OCI-LY7 (cell line): ENCODE measurements at regions not wholly inside any gene's neighbourhood (a gene's known extent, or its start where the extent isn't known, plus 50 kb on each side); places are given as distances from the start of the nearest gene placed in this dataset.

Source experiments
- BruUV-seq: library from RNA; stranded (reverse); fragments of 400-500 nt; replicated peaks from 2 replicates; lab custom pipeline; 2021; lab: Mats Ljungman, UMichigan
- CTCF ChIA-PET: fragments of 300-600 bp; sonication (Branson Sonifier 250); formaldehyde crosslinking; loops from one replicate; lab custom pipeline; 2022; ENCODE audit warnings: antibody characterized with exemption; ENCODE audit not compliant: unreplicated experiment; lab: Charles Lee
- POLR2A ChIA-PET: fragments of 300-600 bp; sonication (Branson Sonifier 250); formaldehyde crosslinking; loops from one replicate; lab custom pipeline; 2022; ENCODE audit warnings: antibody characterized with exemption; lab: Charles Lee
- DNase-seq: peaks from one replicate; pipeline ENCODE4 v3.0.0-alpha.2; 2015; ENCODE audit warnings: low spot score
- H2AFZ ChIP-seq: fragments of 200-600 bp; sonication (generic), shearing (Covaris generic); 2 replicates; pipeline ENCODE4 v1.6.1; 2014; ENCODE audit warnings: mild to moderate bottlenecking, antibody characterized with exemption, low read length, moderate library complexity
- H3K27ac ChIP-seq: fragments of 200-600 bp; sonication (generic); 2 replicates; pipeline ENCODE4 v1.5.1; 2014; ENCODE audit warnings: mixed run types, low read depth, mild to moderate bottlenecking, moderate library complexity, low read length, inconsistent platforms; ENCODE audit not compliant: poor library complexity, severe bottlenecking
- H3K36me3 ChIP-seq: fragments of 200-600 bp; sonication (generic); 2 replicates; pipeline ENCODE4 v1.6.1; 2014; ENCODE audit warnings: mild to moderate bottlenecking, antibody characterized with exemption, low read length, moderate library complexity, mixed read lengths; ENCODE audit not compliant: insufficient read depth
- H3K4me1 ChIP-seq: fragments of 200-600 bp; sonication (generic); 2 replicates; pipeline ENCODE4 v1.5.1; 2014; ENCODE audit warnings: mild to moderate bottlenecking, low read length; ENCODE audit not compliant: insufficient read depth, poor library complexity, severe bottlenecking
- H3K4me2 ChIP-seq: fragments of 200-600 bp; sonication (generic); 2 replicates; pipeline ENCODE4 v1.6.1; 2014; ENCODE audit warnings: mild to moderate bottlenecking, low read length
- H3K4me3 ChIP-seq: fragments of 200-600 bp; sonication (generic); 2 replicates; pipeline ENCODE4 v1.5.1; 2014; ENCODE audit warnings: mild to moderate bottlenecking, low read depth, low read length; ENCODE audit not compliant: poor library complexity, severe bottlenecking
- H3K79me2 ChIP-seq: fragments of 200-600 bp; sonication (generic); 2 replicates; pipeline ENCODE4 v1.6.1; 2016; ENCODE audit warnings: low read depth, mild to moderate bottlenecking, low read length, moderate library complexity, mixed read lengths; ENCODE audit not compliant: insufficient read depth
- H3K9me2 ChIP-seq: fragments of 200-600 bp; sonication (generic); 2 replicates; pipeline ENCODE4 v1.6.1; 2016; ENCODE audit warnings: mild to moderate bottlenecking, low read length, mixed read lengths; ENCODE audit not compliant: insufficient read depth
- H3K9me3 ChIP-seq: fragments of 200-600 bp; sonication (generic); 2 replicates; pipeline ENCODE4 v1.6.1; 2014; ENCODE audit warnings: mild to moderate bottlenecking, mixed run types, low read length, mixed read lengths
- H4K20me1 ChIP-seq: fragments of 200-600 bp; sonication (generic); 2 replicates; pipeline ENCODE4 v1.6.1; 2014; ENCODE audit warnings: mild to moderate bottlenecking, antibody characterized with exemption, low read length, moderate library complexity, mixed read lengths; ENCODE audit not compliant: insufficient read depth
- CTCF ChIP-seq: fragments of 200-600 bp; sonication (generic); conservative IDR thresholded peaks from 2 replicates; pipeline ENCODE4 v1.5.1; 2014; ENCODE audit warnings: mild to moderate bottlenecking, antibody characterized with exemption, low read length, moderate library complexity, mixed read lengths
- EZH2phosphoT487 ChIP-seq: fragments of 200-600 bp; sonication (generic); IDR thresholded peaks from 2 replicates; pipeline ENCODE4 v1.6.1; 2018; ENCODE audit warnings: low read depth, borderline replicate concordance, mild to moderate bottlenecking, mixed run types, antibody characterized with exemption, low read length, moderate library complexity, mixed read lengths
- intact Hi-C: fragments of 100-400 bp; cut with micrococcal nuclease; formaldehyde crosslinking; loops from one replicate; pipeline ENCODE4 v1.10.0; 2022; ENCODE audit not compliant: unreplicated experiment

GRCh38 chr13:76414320-76414719 is 471.9 kb downstream of the KCTD12 start:
- no peak overlapping the region for H3K27ac ChIP-seq
- no peaks in the 10 kb centered on the region for H3K4me1 ChIP-seq
- no peak for TF ChIP-seq CTCF
- no peak for TF ChIP-seq EZH2phosphoT487
- H4K20me1 ChIP-seq, result no peaks in the 10 kb centered on the region
- no peaks in the 10 kb centered on the region for H3K36me3 ChIP-seq
- H2AFZ ChIP-seq, result no peak overlapping the region
- no TSS peak for BruUV-seq
- H3K9me3 ChIP-seq, result no peaks in the 10 kb centered on the region
- H3K9me2 ChIP-seq, result no peaks in the 10 kb centered on the region
- POLR2A ChIA-PET, result interaction anchor here (0.7 kb wide), 1 partner anchor 11 kb away, joined by 3 read pairs; no protein-coding TSS in a partner anchor
- no peak overlapping the region for H3K4me2 ChIP-seq
- DNase-seq, result no peak
- CTCF ChIA-PET, result no interaction called here
- H3K79me2 ChIP-seq, result no peaks in the 10 kb centered on the region
- H3K4me3 ChIP-seq, result no peak overlapping the region
- intact Hi-C loops, result no loop called here

GRCh38 chr13:76406243-76406642 is 480.0 kb downstream of the KCTD12 start:
- no peak for DNase-seq
- POLR2A ChIA-PET, result no interaction called here
- Histone ChIP-seq H3K9me3 (no peaks in the 10 kb centered on the region), H2AFZ (no peak overlapping the region), H3K27ac (no peak overlapping the region), H3K9me2 (no peaks in the 10 kb centered on the region), H3K4me1 (no peaks in the 10 kb centered on the region), H3K79me2 (no peaks in the 10 kb centered on the region), H3K36me3 (no peaks in the 10 kb centered on the region), H3K4me3 (no peak overlapping the region), H4K20me1 (no peaks in the 10 kb centered on the region), H3K4me2 (no peak overlapping the region)
- BruUV-seq, result no TSS peak
- CTCF ChIA-PET, result no interaction called here
- TF ChIP-seq CTCF (no peak), EZH2phosphoT487 (no peak)
- intact Hi-C loops, result no loop called here

DNA sequence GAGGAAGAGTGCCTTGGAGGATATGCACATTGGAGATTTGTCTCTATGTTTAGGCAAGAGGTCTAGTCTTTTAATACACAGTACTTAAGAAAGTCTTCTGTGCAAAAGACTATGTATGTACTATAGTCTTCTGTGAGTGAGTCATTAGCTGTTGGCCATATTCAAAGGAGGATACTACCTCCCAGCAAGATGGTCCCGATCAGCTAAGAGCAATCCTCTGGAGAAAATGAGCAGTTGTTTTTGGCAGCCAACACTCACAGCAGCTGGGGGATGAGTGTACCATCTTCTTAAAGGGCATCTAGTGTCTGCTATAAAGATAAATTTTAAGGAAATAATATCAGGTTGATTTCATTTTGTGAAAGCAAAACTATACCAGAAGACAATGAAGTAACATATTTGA is 487.8 kb downstream of the KCTD12 start:
- TF ChIP-seq CTCF, result no peak
- H3K79me2 ChIP-seq, result no peaks in the 10 kb centered on the region
- no peak overlapping the region for H3K4me3 ChIP-seq
- H3K4me1 ChIP-seq, result no peaks in the 10 kb centered on the region
- no peak overlapping the region for H3K27ac ChIP-seq
- H2AFZ ChIP-seq, result no peak overlapping the region
- no peaks in the 10 kb centered on the region for H4K20me1 ChIP-seq
- H3K9me2 ChIP-seq, result no peaks in the 10 kb centered on the region
- no peak for DNase-seq
- intact Hi-C loops, result no loop called here
- no TSS peak for BruUV-seq
- H3K36me3 ChIP-seq, result no peaks in the 10 kb centered on the region
- CTCF ChIA-PET, result no interaction called here
- POLR2A ChIA-PET, result no interaction called here
- H3K4me2 ChIP-seq, result no peak overlapping the region
- no peaks in the 10 kb centered on the region for H3K9me3 ChIP-seq
